IMR-90 (cell line): ENCODE measurements at regions not wholly inside any gene's neighbourhood (a gene's known extent, or its start where the extent isn't known, plus 50 kb on each side); places are given as distances from the start of the nearest gene placed in this dataset.

Experiments
- ATAC-seq: fragments of 200-7000 bp; cut with Tn5 transposase; 2 replicates; pipeline ENCODE4 v1.9.1; 2020; ENCODE audit warnings: low read depth, mild to moderate bottlenecking, moderate library complexity
- BruUV-seq: library from RNA; stranded (reverse); fragments of 400-500 nt; replicated peaks from 2 replicates; lab custom pipeline; 2021; lab: Mats Ljungman, UMichigan
- CTCF ChIA-PET: fragments of 300-600 bp; formaldehyde crosslinking; extraction: SDS; loops from one replicate; lab custom pipeline; 2021; ENCODE audit warnings: antibody characterized with exemption; lab: Yijun Ruan, JAX
- POLR2A ChIA-PET: fragments of 300-600 bp; sonication (Branson Sonifier 250); formaldehyde crosslinking; loops from one replicate; lab custom pipeline; 2022; ENCODE audit warnings: antibody characterized with exemption; ENCODE audit not compliant: unreplicated experiment; lab: Charles Lee
- DNase-seq: peaks from one replicate; pipeline ENCODE4 v3.0.0; 2013
- H2AFZ ChIP-seq: replicated peaks from 2 replicates; pipeline ENCODE3; 2013; ENCODE audit warnings: low read length, mild to moderate bottlenecking; ENCODE audit not compliant: poor library complexity
- H2AK5ac ChIP-seq: 2 replicates; pipeline ENCODE4 v1.6.1; 2013; ENCODE audit warnings: low read depth, low read length, inconsistent platforms
- H2AK9ac ChIP-seq: replicated peaks from 2 replicates; pipeline ENCODE3; 2013; ENCODE audit warnings: mild to moderate bottlenecking, low read depth, low read length, moderate library complexity; ENCODE audit not compliant: poor library complexity
- H2BK120ac ChIP-seq: 2 replicates; pipeline ENCODE4 v1.6.1; 2013; ENCODE audit warnings: low read depth, low read length, inconsistent platforms
- H2BK15ac ChIP-seq: 3 replicates; pipeline ENCODE4 v1.6.1; 2013; ENCODE audit warnings: low read depth, low read length, inconsistent platforms
- H2BK20ac ChIP-seq: 2 replicates; pipeline ENCODE4 v1.6.1; 2013; ENCODE audit warnings: low read depth, mild to moderate bottlenecking, inconsistent platforms, low read length, moderate library complexity
- H2BK5ac ChIP-seq: 2 replicates; pipeline ENCODE4 v1.6.1; 2013; ENCODE audit warnings: mild to moderate bottlenecking, low read depth, low read length, inconsistent platforms; ENCODE audit not compliant: poor library complexity, severe bottlenecking
- H3K14ac ChIP-seq: replicated peaks from 2 replicates; pipeline ENCODE4 v1.6.1; 2013; ENCODE audit warnings: low read depth, low read length, inconsistent platforms
- H3K18ac ChIP-seq: 2 replicates; pipeline ENCODE4 v1.6.1; 2013; ENCODE audit warnings: low read depth, low read length, control low read depth
- H3K23ac ChIP-seq: 2 replicates; pipeline ENCODE4 v1.6.1; 2013; ENCODE audit warnings: low read depth, low read length, inconsistent platforms
- H3K27ac ChIP-seq: 2 replicates; pipeline ENCODE4 v1.5.1; 2013; ENCODE audit warnings: mild to moderate bottlenecking, control low read depth, low read length; ENCODE audit not compliant: insufficient read depth
- H3K27me3 ChIP-seq: 2 replicates; pipeline ENCODE4 v1.6.1; 2013; ENCODE audit warnings: low read length; ENCODE audit not compliant: control insufficient read depth, insufficient read depth
- H3K36me3 ChIP-seq: 2 replicates; pipeline ENCODE4 v1.6.1; 2013; ENCODE audit warnings: low read length, mixed read lengths; ENCODE audit not compliant: control insufficient read depth, insufficient read depth
- H3K4ac ChIP-seq: 2 replicates; pipeline ENCODE4 v1.6.1; 2013; ENCODE audit warnings: low read depth, low read length, inconsistent platforms
- H3K4me1 ChIP-seq: 2 replicates; pipeline ENCODE4 v1.6.1; 2013; ENCODE audit warnings: low read length, mixed read lengths; ENCODE audit not compliant: control insufficient read depth, insufficient read depth
- H3K4me2 ChIP-seq: 2 replicates; pipeline ENCODE4 v1.6.1; 2013; ENCODE audit warnings: low read depth, mild to moderate bottlenecking, control low read depth, low read length, moderate library complexity
- H3K4me3 ChIP-seq: 2 replicates; pipeline ENCODE4 v1.5.1; 2013; ENCODE audit warnings: low read depth, mild to moderate bottlenecking, control low read depth, low read length, moderate library complexity; ENCODE audit not compliant: insufficient read depth
- H3K56ac ChIP-seq: 2 replicates; pipeline ENCODE4 v1.6.1; 2013; ENCODE audit warnings: low read length, inconsistent platforms; ENCODE audit not compliant: insufficient read depth; ENCODE audit errors: extremely low read depth
- H3K79me1 ChIP-seq, 2 experiments: 2 replicates each; pipeline ENCODE4 v1.6.1; 2013; ENCODE audit warnings: low read length in 2 of 2, inconsistent platforms in 1 of 2, low read depth in 1 of 2
- H3K9ac ChIP-seq: 2 replicates; pipeline ENCODE4 v1.6.1; 2013; ENCODE audit warnings: low read depth, low read length, control low read depth
- H3K9me1 ChIP-seq: 2 replicates; pipeline ENCODE4 v1.6.1; 2013; ENCODE audit warnings: low read length, inconsistent platforms; ENCODE audit not compliant: insufficient read depth
- H3K9me3 ChIP-seq: 2 replicates; pipeline ENCODE4 v1.6.1; 2013; ENCODE audit warnings: low read length; ENCODE audit not compliant: control insufficient read depth, insufficient read depth
- H4K20me1 ChIP-seq: 2 replicates; pipeline ENCODE4 v1.6.1; 2013; ENCODE audit warnings: low read length, inconsistent platforms; ENCODE audit not compliant: insufficient read depth
- H4K5ac ChIP-seq: 2 replicates; pipeline ENCODE4 v1.6.1; 2013; ENCODE audit warnings: mild to moderate bottlenecking, low read depth, low read length, control low read depth
- H4K8ac ChIP-seq, 2 experiments: 2 replicates each; pipeline ENCODE4 v1.6.1; 2013; ENCODE audit warnings: low read depth in 2 of 2, low read length in 2 of 2, control low read depth in 1 of 2, inconsistent platforms in 1 of 2
- H4K91ac ChIP-seq: 2 replicates; pipeline ENCODE4 v1.6.1; 2013; ENCODE audit warnings: low read depth, low read length, inconsistent platforms; ENCODE audit not compliant: insufficient read depth
- CEBPB ChIP-seq: IDR thresholded peaks from 2 replicates; pipeline ENCODE4 v1.6.1; 2012; ENCODE audit warnings: low read depth, low read length, improper control_type of control experiment
- MAFK ChIP-seq: IDR thresholded peaks from 2 replicates; pipeline ENCODE4 v1.6.1; 2012; ENCODE audit warnings: low read depth, low read length, improper control_type of control experiment
- whole genome bisulfite sequencing, 2 experiments: methylation state at CpG; one replicate each; pipeline versions ENCODE4 v1.1.5 to v1.1.7; 2013; ENCODE audit warnings: missing lambda C conversion rate in 2 of 2; ENCODE audit not compliant: insufficient read length in 1 of 2; ENCODE audit errors: extremely low coverage in 2 of 2; 5-methylcytosine and 5-hydroxymethylcytosine counted together
- dilution Hi-C: fragments of 300-500 bp; cut with HindIII; formaldehyde crosslinking; loops from one replicate; pipeline ENCODE4 v1.14.3; 2018; ENCODE audit warnings: low sequenced_read_pairs; ENCODE audit not compliant: unreplicated experiment
- in situ Hi-C: fragments of 300-500 bp; cut with MboI; formaldehyde crosslinking; loops from 3 replicates; pipeline ENCODE4 v1.14.3; 2019; ENCODE audit warnings: low sequenced_read_pairs, inconsistent platforms, mixed read lengths
- intact Hi-C: fragments of 100-400 bp; cut with micrococcal nuclease; formaldehyde crosslinking; loops from 2 replicates; pipeline ENCODE4 v1.10.0; 2022
- TF ChIP-seq, protein P1 (sequence below): fragments of 150-350 bp; IDR thresholded peaks from 2 replicates; pipeline ENCODE4 v1.6.1; 2017; ENCODE audit warnings: mild to moderate bottlenecking, antibody characterized with exemption, low read length, low read depth

DNA sequence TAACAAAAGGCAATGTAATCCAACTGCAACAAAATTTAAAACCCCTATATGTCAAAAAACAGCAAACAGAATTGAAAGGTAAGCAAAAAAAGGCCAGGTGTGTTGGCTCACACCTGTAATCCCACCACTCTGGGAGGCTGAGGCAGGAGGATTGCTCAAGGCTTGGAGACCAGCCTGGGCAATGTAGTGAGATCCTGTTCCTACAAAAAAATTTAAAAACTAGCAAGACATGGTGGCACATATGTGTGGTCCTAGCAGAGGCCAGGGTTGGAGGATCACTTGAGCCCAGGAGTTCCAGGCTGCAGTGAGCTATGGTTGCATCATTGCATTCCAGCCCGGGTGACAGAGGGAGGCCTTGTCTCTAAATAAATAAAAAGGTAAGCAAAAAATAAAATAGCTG is 212.1 kb upstream of the KLF14 start:
- H3K23ac ChIP-seq, result peak overlapping the region; percentile 83

More for the DNA sequence above, 212.1 kb upstream of the KLF14 start:
- H3K4ac ChIP-seq, result peak overlapping the region; percentile 76
- H4K91ac ChIP-seq, result peak overlapping the region; percentile 45; the same call in 1 of the 2 replicates
- ATAC-seq, result no peak
- peak overlapping the region; percentile 85 for H2BK120ac ChIP-seq
- no TSS peak for BruUV-seq
- peak overlapping the region; percentile 90 for H2BK5ac ChIP-seq
- POLR2A ChIA-PET, result no interaction called here
- in situ Hi-C loops, result no loop called here
- H4K20me1 ChIP-seq, result no peaks in the 10 kb centered on the region
- no CpG with 5 or more reads among the region's 1 CpG for WGBS, 2 experiments
- no peak overlapping the region for H3K56ac ChIP-seq
- TF ChIP-seq, protein P1, sequence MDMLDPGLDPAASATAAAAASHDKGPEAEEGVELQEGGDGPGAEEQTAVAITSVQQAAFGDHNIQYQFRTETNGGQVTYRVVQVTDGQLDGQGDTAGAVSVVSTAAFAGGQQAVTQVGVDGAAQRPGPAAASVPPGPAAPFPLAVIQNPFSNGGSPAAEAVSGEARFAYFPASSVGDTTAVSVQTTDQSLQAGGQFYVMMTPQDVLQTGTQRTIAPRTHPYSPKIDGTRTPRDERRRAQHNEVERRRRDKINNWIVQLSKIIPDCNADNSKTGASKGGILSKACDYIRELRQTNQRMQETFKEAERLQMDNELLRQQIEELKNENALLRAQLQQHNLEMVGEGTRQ, result no peak
- peak; percentile 60; the same call in 1 of the 2 replicates for TF ChIP-seq CEBPB
- TF ChIP-seq MAFK, result peak; percentile 56; the same call in 1 of the 2 replicates
- H2AK5ac ChIP-seq, result peak overlapping the region; percentile 88
- H3K9me1 ChIP-seq, result peaks cover 7% of the 10 kb centered on the region
- peak overlapping the region; percentile 58 for H3K18ac ChIP-seq
- H3K14ac ChIP-seq, result peak overlapping the region; percentile 74
- intact Hi-C loops, result no loop called here
- peak overlapping the region in 1 of 2 experiments; percentile 74; a peak in 2 of 4 replicates for H4K8ac ChIP-seq
- no peak overlapping the region for H3K4me2 ChIP-seq
- peak overlapping the region; percentile 13; the same call in 1 of the 2 replicates for H2BK20ac ChIP-seq
- H3K9ac ChIP-seq, result no peak overlapping the region
- peak overlapping the region; percentile 85; the same call in 1 of the 3 replicates for H2BK15ac ChIP-seq
- no peak overlapping the region for H2AK9ac ChIP-seq
- no peak overlapping the region for H2AFZ ChIP-seq
- no peak overlapping the region for H3K4me3 ChIP-seq
- DNase-seq, result no peak
- CTCF ChIA-PET, result interaction anchor here (1.4 kb wide), 1 partner anchor 13 kb away, joined by 5 read pairs; no protein-coding TSS in a partner anchor
- H4K5ac ChIP-seq, result peak overlapping the region; percentile 77
- H3K36me3 ChIP-seq, result peaks cover 9% of the 10 kb centered on the region
- H3K27me3 ChIP-seq, result no peaks in the 10 kb centered on the region
- H3K27ac ChIP-seq, result peak overlapping the region; percentile 82
- peaks cover 13% of the 10 kb centered on the region for H3K4me1 ChIP-seq
- H3K9me3 ChIP-seq, result no peaks in the 10 kb centered on the region
- dilution Hi-C loops, result no loop called here
- H3K79me1 ChIP-seq, result peaks cover 23 to 52% of the 10 kb centered on the region in 2 experiments
